HG03378 (cell line): ENCODE measurements at regions not wholly inside any gene's neighbourhood (a gene's known extent, or its start where the extent isn't known, plus 50 kb on each side); places are given as distances from the start of the nearest gene placed in this dataset.
"Not testable (repeated sequence)": the region's sequence is repeated elsewhere in the genome, so short reads cannot be mapped to it uniquely, and the experiment has no call there.

Experiments
- ATAC-seq: cut with Tn5 transposase; IDR thresholded peaks from one replicate; pipeline ENCODE4 v1.9.1; 2021; ENCODE audit warnings: mild to moderate bottlenecking, moderate library complexity; ENCODE audit not compliant: unreplicated experiment

- ATAC-seq = no peak
Observed at GRCh38 chr6:81875782-81876293, 123.4 kb upstream of the TENT5A start.

- ATAC-seq = not testable (repeated sequence)
Observed at GRCh38 chr6:81869749-81870508, 117.4 kb upstream of the TENT5A start.

GRCh38 chr6:81865712-81866111, 113.2 kb upstream of the TENT5A start:
- ATAC-seq = no peak

- no peak for ATAC-seq
Observed at GRCh38 chr6:81864124-81864523, 111.6 kb upstream of the TENT5A start.

GRCh38 chr6:81863123-81863522, 110.6 kb upstream of the TENT5A start:
- no peak for ATAC-seq

GRCh38 chr6:81861281-81861680, 108.8 kb upstream of the TENT5A start:
- ATAC-seq = no peak

- ATAC-seq = no peak
Observed at GRCh38 chr6:81859884-81860283, 107.4 kb upstream of the TENT5A start.

GRCh38 chr6:81857812-81858211, 105.3 kb upstream of the TENT5A start:
- no peak for ATAC-seq

- no peak for ATAC-seq
Observed at GRCh38 chr6:81856872-81857271, 104.4 kb upstream of the TENT5A start.

GRCh38 chr6:81854474-81854873, 102.0 kb upstream of the TENT5A start:
- no peak for ATAC-seq

GRCh38 chr6:81853975-81854374, 101.5 kb upstream of the TENT5A start:
- no peak for ATAC-seq

GRCh38 chr6:81849248-81849647, 96.8 kb upstream of the TENT5A start:
- no peak for ATAC-seq

GRCh38 chr6:81847866-81848265, 95.4 kb upstream of the TENT5A start:
- ATAC-seq = no peak

- ATAC-seq = no peak
Observed at GRCh38 chr6:81844686-81845085, 92.2 kb upstream of the TENT5A start.

- no peak for ATAC-seq
Observed at GRCh38 chr6:81843302-81843701, 90.8 kb upstream of the TENT5A start.

GRCh38 chr6:81842254-81842653, 89.8 kb upstream of the TENT5A start:
- no peak for ATAC-seq

- ATAC-seq = no peak
Observed at GRCh38 chr6:81838724-81839426, 86.4 kb upstream of the TENT5A start.

- ATAC-seq = no peak
Observed at GRCh38 chr6:81838031-81838430, 85.5 kb upstream of the TENT5A start.

- no peak for ATAC-seq
Observed at GRCh38 chr6:81834141-81834681, 81.7 kb upstream of the TENT5A start.

- no peak for ATAC-seq
Observed at GRCh38 chr6:81832304-81832703, 79.8 kb upstream of the TENT5A start.

- ATAC-seq = no peak
Observed at GRCh38 chr6:81831274-81831673, 78.8 kb upstream of the TENT5A start.

GRCh38 chr6:81826784-81827183, 74.3 kb upstream of the TENT5A start:
- no peak for ATAC-seq
